Muscle layer of colon (tissue), 2 donors: ENCODE measurements at regions not wholly inside any gene's neighbourhood (a gene's known extent, or its start where the extent isn't known, plus 50 kb on each side); places are given as distances from the start of the nearest gene placed in this dataset.
A peak's percentile ranks its signal among the peaks of the same experiment; 100 is the strongest.

Source experiments
- H3K27ac ChIP-seq: one replicate; pipeline ENCODE4 v1.7.0; 2013; ENCODE audit warnings: low read depth, mild to moderate bottlenecking, low read length, moderate library complexity
- H3K27me3 ChIP-seq, 2 donors: one replicate each; pipeline ENCODE4 v1.7.0; 2013; ENCODE audit warnings: low read length in 2 of 2, mild to moderate bottlenecking in 2 of 2; ENCODE audit not compliant: insufficient read depth in 2 of 2, control insufficient read depth in 1 of 2
- H3K36me3 ChIP-seq: one replicate; pipeline ENCODE4 v1.7.0; 2013; ENCODE audit warnings: mild to moderate bottlenecking, low read length; ENCODE audit not compliant: insufficient read depth
- H3K4me1 ChIP-seq: one replicate; pipeline ENCODE4 v1.7.0; 2013; ENCODE audit warnings: mild to moderate bottlenecking, low read length; ENCODE audit not compliant: insufficient read depth
- H3K4me3 ChIP-seq, 2 donors: one replicate each; pipeline ENCODE4 v1.7.0; 2013; ENCODE audit warnings: low read length in 2 of 2, low read depth in 1 of 2, mild to moderate bottlenecking in 1 of 2, moderate library complexity in 1 of 2
- H3K9ac ChIP-seq: one replicate; pipeline ENCODE4 v1.7.0; 2013; ENCODE audit warnings: low read length
- H3K9me3 ChIP-seq: one replicate; pipeline ENCODE4 v1.7.0; 2013; ENCODE audit warnings: mild to moderate bottlenecking, low read length
- donor health status: abdominal sarcoma.
- donor health status: Adenocarcinoma of cecum.

DNA sequence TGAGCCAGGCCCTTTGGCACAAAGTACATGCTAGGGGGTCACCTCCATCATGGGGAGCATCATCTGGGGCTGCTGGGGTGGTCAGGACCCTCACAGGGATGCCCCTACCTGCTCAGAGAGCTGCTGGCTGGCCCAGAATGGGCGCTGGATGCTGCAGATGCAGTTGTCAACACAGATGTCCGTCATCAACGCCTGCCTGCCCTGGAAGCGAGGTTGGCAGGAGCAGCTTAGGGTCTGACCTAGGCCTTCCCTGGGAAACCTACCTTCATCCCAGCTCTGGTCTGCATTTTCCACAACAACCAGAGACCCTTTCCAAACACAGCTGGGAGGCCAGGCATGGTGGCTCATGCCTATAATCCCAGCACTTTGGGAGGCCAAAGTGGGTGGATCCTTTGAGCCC is 88.0 kb downstream of the EDN3 start:
- Histone ChIP-seq H3K4me3 (no peak overlapping the region), H3K4me1 (no peaks in the 10 kb centered on the region), H3K36me3 (no peaks in the 10 kb centered on the region), H3K27me3 (peaks cover 0 to 9% of the 10 kb centered on the region in 2 donors), H3K9me3 (no peaks in the 10 kb centered on the region), H3K27ac (no peak overlapping the region), H3K9ac (no peak overlapping the region)

DNA sequence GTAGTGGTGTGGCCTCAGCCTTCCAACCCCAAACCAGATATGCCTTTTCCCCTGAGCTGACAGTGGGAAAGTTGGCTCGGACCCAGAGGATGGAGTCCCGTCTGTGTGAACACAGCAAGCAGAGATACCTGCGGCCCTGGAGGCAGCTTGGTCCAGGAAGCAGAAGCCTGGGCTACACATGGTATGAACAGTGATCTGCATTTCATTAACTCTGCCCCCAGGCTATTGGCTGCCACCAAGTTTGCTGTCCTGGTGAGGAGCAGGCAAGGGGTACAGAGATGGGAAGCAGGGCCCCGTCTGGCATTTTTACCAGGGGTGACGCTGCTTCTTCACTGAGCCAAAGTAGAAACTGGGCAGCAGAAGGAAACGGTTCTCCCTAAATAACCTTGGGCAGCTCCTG is 90.0 kb downstream of the EDN3 start:
- H3K27ac ChIP-seq, result no peak overlapping the region
- H3K4me3 ChIP-seq, result no peak overlapping the region
- H3K9me3 ChIP-seq, result no peaks in the 10 kb centered on the region
- H3K27me3 ChIP-seq, result peaks cover 0 to 8% of the 10 kb centered on the region in 2 donors
- no peak overlapping the region for H3K9ac ChIP-seq
- H3K4me1 ChIP-seq, result no peaks in the 10 kb centered on the region
- no peaks in the 10 kb centered on the region for H3K36me3 ChIP-seq

- H3K27me3 ChIP-seq, result peaks cover 0 to 4% of the 10 kb centered on the region in 2 donors
- no peak overlapping the region for H3K27ac ChIP-seq
- no peak overlapping the region for H3K9ac ChIP-seq
Measured at GRCh38 chr20:59391975-59392374, 91.6 kb downstream of the EDN3 start.

DNA sequence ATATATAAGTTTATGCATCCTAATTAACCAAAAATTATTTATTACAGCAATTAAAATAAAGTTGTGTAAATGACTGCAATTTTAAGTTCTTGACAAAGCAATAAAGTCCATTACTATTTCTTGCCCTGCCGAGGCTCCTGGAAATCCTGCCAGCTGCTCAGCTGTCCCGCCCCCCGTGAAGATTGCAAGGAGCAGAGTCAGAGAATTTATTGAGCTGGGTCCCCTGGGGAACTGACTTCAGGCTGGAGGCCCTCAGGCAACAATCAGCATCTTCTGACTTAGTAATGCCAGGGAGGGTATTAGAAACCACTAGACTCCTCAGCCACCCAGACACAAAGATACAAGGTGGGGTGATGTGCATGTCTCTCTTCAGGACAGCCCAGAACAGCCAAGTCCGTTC is 92.3 kb downstream of the EDN3 start:
- no peak overlapping the region for H3K4me3 ChIP-seq
- H3K9ac ChIP-seq, result no peak overlapping the region
- H3K27ac ChIP-seq, result no peak overlapping the region
- no peaks in the 10 kb centered on the region for H3K9me3 ChIP-seq
- H3K4me1 ChIP-seq, result no peaks in the 10 kb centered on the region
- peaks cover 0 to 4% of the 10 kb centered on the region in 2 donors for H3K27me3 ChIP-seq
- H3K36me3 ChIP-seq, result no peaks in the 10 kb centered on the region

More at GRCh38 chr20:59391975-59392374, 91.6 kb downstream of the EDN3 start:
- Histone ChIP-seq H3K4me3 (no peak overlapping the region), H3K4me1 (no peaks in the 10 kb centered on the region), H3K36me3 (no peaks in the 10 kb centered on the region), H3K9me3 (no peaks in the 10 kb centered on the region)

DNA sequence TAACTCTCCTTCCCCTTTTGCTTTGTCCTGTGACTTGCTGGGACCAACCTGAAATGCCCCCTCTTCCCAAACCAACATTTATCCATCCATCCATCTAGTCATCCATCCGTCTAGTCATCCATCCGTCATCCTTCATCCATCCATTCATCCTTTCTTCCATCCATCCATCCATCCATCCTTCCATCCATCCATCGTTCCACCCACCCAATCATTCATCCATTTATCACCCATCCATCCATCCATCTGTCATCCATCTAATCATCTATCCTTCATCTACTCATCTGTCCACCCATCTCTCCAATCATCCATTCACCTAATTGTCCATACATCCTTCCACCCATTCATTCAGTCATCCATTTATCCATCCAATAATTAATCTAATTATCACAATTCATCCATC is 92.7 kb downstream of the EDN3 start:
- H3K9ac ChIP-seq, result no peak overlapping the region
- peaks cover 3 to 4% of the 10 kb centered on the region in 2 donors for H3K27me3 ChIP-seq
- H3K4me1 ChIP-seq, result no peaks in the 10 kb centered on the region
- no peak overlapping the region for H3K27ac ChIP-seq
- H3K4me3 ChIP-seq, result no peak overlapping the region
- H3K36me3 ChIP-seq, result no peaks in the 10 kb centered on the region
- H3K9me3 ChIP-seq, result no peaks in the 10 kb centered on the region

DNA sequence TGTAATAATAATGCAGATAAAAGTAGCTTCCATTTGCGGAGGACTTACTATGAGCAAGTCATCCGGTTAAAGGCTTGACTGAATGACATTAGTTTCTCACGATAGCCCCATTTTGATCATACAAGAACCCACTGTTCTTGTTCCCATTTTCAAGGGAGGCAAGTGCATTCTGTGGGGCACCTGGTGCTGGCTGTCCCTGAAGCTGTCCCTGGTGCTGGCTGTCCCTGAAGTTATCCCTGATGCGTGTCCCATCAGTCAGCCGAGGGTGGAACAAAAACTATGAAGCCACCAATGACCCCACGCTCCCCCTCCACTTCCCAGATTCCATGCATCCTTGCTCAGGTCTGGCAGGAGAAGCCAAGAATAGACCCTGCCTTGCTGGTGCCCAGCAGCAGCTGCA is 95.3 kb downstream of the EDN3 start:
- H3K9ac ChIP-seq, result no peak overlapping the region
- H3K9me3 ChIP-seq, result no peaks in the 10 kb centered on the region
- no peaks in the 10 kb centered on the region for H3K4me1 ChIP-seq
- peaks cover 12% of the 10 kb centered on the region in 2 donors for H3K27me3 ChIP-seq
- no peak overlapping the region for H3K4me3 ChIP-seq
- no peak overlapping the region for H3K27ac ChIP-seq
- no peaks in the 10 kb centered on the region for H3K36me3 ChIP-seq

- no peak overlapping the region for H3K9ac ChIP-seq
Measured at GRCh38 chr20:59398537-59399205, 98.3 kb downstream of the EDN3 start.

GRCh38 chr20:59399426-59400099 is 99.2 kb downstream of the EDN3 start:
- no peaks in the 10 kb centered on the region for H3K36me3 ChIP-seq
- H3K9me3 ChIP-seq, result no peaks in the 10 kb centered on the region
- H3K27ac ChIP-seq, result no peak overlapping the region
- peaks cover 10% of the 10 kb centered on the region for H3K4me1 ChIP-seq
- H3K27me3 ChIP-seq, result peaks cover 33 to 34% of the 10 kb centered on the region in 2 donors
- H3K9ac ChIP-seq, result no peak overlapping the region
- no peak overlapping the region for H3K4me3 ChIP-seq

More at GRCh38 chr20:59398537-59399205, 98.3 kb downstream of the EDN3 start:
- Histone ChIP-seq H3K4me1 (peaks cover 4% of the 10 kb centered on the region), H3K4me3 (no peak overlapping the region), H3K27me3 (peaks cover 24 to 25% of the 10 kb centered on the region in 2 donors), H3K9me3 (no peaks in the 10 kb centered on the region), H3K36me3 (no peaks in the 10 kb centered on the region), H3K27ac (no peak overlapping the region)

DNA sequence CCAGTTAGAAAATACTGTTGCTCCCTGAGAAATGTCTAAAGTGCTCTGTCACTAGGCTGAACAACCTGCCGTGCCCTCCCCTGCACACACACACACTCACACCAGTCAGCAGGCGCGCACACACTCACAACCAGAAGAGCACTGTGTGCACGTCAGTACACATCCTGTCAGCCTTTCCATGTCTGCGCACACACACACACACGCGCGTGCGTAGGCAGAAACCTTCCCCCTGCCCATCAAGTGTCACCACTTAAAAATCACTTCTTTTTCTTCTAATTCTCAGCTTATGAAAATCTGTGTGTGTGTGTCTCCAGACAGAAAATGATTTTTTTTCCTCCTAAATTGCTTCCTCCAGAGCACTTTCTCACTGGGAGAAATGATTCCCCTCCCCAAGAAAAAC is 100.3 kb downstream of the EDN3 start:
- Histone ChIP-seq H3K27me3 (peaks cover 43 to 44% of the 10 kb centered on the region in 2 donors), H3K4me3 (no peak overlapping the region), H3K36me3 (no peaks in the 10 kb centered on the region), H3K9me3 (no peaks in the 10 kb centered on the region), H3K27ac (no peak overlapping the region), H3K4me1 (peaks cover 10% of the 10 kb centered on the region), H3K9ac (no peak overlapping the region)

GRCh38 chr20:59402681-59403080 is 102.3 kb downstream of the EDN3 start:
- H3K4me3 ChIP-seq, result no peak overlapping the region
- peaks cover 43 to 44% of the 10 kb centered on the region in 2 donors for H3K27me3 ChIP-seq
- no peaks in the 10 kb centered on the region for H3K9me3 ChIP-seq
- H3K4me1 ChIP-seq, result peaks cover 10% of the 10 kb centered on the region
- H3K36me3 ChIP-seq, result no peaks in the 10 kb centered on the region
- no peak overlapping the region for H3K27ac ChIP-seq
- H3K9ac ChIP-seq, result no peak overlapping the region

DNA sequence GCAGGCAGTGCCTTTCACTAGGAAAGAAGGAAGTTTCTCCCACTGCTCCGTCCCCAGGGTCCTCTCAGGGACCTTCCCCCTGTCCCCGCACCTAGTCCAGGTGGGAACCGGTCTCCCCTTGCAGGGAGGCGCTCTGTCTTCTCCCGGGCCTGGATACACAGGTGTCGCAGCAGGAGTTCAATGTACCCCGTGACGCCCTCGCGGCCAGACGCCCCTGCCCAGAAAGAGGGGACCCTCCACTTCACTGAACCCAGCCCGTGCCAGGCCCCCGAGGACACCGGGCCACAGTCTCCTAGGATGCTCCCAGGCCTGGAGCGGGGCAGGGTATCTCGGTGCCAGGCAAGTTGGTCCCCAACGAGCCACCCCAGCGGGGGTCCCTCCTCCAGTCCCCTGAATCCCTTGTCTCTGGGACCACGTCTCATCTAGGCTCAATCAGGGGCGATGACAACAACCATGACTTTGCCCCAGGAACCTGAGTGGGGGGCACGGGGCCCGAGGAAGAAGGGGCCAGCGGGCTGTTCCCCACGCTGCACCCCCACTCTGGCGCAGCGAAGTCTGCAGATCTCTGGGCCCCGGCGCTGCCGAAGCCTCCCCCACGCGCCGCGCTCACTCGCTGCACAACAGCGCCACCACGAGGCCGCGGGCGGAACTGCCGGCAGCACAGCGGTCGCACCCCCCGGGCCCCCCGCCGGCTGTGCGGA is 103.0 kb downstream of the EDN3 start:
- Histone ChIP-seq H3K9me3 (no peaks in the 10 kb centered on the region), H3K4me1 (peaks cover 10% of the 10 kb centered on the region), H3K36me3 (no peaks in the 10 kb centered on the region), H3K9ac (no peak overlapping the region), H3K27me3 (peaks cover 39 to 44% of the 10 kb centered on the region in 2 donors), H3K4me3 (peak overlapping the region in 1 of 2 donors; percentile 21), H3K27ac (no peak overlapping the region)
